RWPE1 (cell line): ENCODE measurements at regions not wholly inside any gene's neighbourhood (a gene's known extent, or its start where the extent isn't known, plus 50 kb on each side); places are given as distances from the start of the nearest gene placed in this dataset.

Experiments
- CTCF ChIA-PET: fragments of 350-600 bp; sonication (Branson Sonifier 250); formaldehyde crosslinking; extraction: SDS; loops from one replicate; lab custom pipeline; 2021; lab: Yijun Ruan, JAX
- POLR2A ChIA-PET: fragments of 400-600 bp; formaldehyde crosslinking; extraction: SDS; loops from one replicate; lab custom pipeline; 2020; ENCODE audit warnings: antibody characterized with exemption; ENCODE audit not compliant: low non-redundant PET; lab: Yijun Ruan, JAX
- DNase-seq: peaks from one replicate; pipeline ENCODE4 v3.0.0; 2012; ENCODE audit warnings: low spot score
- H3K27ac ChIP-seq: fragments of 450-650 bp; 2 replicates; pipeline ENCODE4 v1.5.1; 2017
- TF ChIP-seq, protein P1 (sequence below): fragments of 450-650 bp; conservative IDR thresholded peaks from 2 replicates; pipeline ENCODE4 v1.5.1; 2017; ENCODE audit warnings: low read depth, mild to moderate bottlenecking

DNA sequence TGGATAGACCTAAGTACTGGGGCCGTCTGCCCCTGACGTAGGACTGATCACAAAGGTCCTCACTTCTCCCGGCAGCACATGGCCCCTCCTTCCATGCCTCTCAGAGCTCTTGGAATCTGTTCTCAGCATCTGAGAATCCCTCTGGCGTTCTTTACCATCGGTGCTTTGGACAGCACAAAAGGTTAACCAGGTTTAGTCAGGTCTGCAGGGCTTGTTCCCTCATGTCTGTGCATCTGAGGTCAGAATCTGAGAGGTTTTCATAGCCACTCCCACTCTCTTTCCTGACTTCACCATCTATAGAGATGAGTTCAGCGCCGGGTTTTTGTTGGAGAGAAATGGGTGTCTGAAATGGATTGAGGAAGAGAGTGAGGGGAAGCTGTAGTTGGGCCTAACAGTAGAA is 130.0 kb upstream of the ARHGAP5 start:
- TF ChIP-seq, protein P1, sequence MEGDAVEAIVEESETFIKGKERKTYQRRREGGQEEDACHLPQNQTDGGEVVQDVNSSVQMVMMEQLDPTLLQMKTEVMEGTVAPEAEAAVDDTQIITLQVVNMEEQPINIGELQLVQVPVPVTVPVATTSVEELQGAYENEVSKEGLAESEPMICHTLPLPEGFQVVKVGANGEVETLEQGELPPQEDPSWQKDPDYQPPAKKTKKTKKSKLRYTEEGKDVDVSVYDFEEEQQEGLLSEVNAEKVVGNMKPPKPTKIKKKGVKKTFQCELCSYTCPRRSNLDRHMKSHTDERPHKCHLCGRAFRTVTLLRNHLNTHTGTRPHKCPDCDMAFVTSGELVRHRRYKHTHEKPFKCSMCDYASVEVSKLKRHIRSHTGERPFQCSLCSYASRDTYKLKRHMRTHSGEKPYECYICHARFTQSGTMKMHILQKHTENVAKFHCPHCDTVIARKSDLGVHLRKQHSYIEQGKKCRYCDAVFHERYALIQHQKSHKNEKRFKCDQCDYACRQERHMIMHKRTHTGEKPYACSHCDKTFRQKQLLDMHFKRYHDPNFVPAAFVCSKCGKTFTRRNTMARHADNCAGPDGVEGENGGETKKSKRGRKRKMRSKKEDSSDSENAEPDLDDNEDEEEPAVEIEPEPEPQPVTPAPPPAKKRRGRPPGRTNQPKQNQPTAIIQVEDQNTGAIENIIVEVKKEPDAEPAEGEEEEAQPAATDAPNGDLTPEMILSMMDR: no peak
- ChIA-PET CTCF (no interaction called here), POLR2A (no interaction called here)
- H3K27ac ChIP-seq: peak overlapping the region; percentile 77
- DNase-seq: peak; percentile 61

DNA sequence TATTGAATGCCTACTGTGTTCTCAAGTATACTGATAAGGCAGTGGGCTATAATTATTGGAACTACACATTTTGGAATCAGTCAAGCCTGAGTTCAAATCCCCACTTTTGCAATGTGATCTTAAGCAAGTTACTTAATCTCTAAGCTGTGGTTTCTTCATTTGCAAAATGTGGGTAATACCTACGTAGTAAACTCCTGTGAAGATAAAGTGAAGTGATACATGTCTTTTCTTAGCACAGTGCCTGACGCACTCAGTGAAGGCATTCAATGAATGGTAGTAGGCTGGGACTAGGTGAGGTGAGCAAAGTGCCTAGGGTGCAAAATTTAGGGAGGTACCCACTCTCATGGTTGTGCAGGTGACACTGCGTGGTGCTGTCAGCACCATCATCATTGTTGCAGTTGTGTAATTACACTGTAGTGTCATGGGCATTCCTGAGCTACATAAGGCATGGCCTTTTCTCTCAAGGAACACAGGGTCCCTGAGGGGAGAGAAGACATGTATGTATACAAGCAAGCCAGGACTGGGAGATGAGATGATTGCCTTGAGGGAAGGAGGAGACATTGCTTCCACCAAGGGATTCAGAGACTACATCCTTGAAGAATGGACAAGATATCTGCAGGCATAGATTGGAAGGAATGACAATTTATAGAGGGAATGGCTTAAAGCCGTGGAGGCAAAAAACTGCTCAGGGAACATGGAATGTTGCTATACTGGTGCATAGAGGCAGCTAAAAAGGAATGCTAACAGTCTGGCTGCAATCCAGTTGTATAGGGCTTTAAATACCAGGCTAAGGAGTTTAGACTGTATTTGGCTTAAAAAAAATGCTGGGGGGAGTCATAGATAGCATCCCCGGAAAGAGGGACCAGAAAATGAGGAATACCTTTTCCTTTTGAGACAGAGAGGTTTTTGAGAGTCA is 129.2 kb upstream of the ARHGAP5 start:
- TF ChIP-seq, protein P1: no peak
- ChIA-PET POLR2A (no interaction called here), CTCF (no interaction called here)
- no peak for DNase-seq
- H3K27ac ChIP-seq: no peak overlapping the region

DNA sequence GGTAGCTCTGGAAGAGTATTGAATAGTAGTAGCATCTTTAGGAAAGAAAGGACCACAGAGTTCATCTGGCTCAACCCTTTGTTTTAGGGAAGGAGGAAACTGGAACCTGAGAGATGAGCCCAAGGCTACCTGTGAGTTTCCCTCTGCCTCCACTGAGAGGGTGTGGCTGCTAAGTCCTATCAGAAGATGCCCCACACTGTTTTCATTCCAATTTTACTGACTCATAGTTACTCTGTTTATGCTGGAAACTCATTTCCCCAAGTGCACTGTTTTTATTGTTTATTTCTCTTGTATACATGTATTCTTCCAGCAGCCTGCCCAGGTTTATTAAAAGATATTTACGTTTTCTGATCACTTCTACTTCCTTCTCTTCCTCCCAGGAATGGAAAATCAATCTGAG is 127.4 kb upstream of the ARHGAP5 start:
- TF ChIP-seq, protein P1: no peak
- CTCF ChIA-PET: no interaction called here
- DNase-seq: peak; percentile 80
- H3K27ac ChIP-seq: no peak overlapping the region
- POLR2A ChIA-PET: no interaction called here

DNA sequence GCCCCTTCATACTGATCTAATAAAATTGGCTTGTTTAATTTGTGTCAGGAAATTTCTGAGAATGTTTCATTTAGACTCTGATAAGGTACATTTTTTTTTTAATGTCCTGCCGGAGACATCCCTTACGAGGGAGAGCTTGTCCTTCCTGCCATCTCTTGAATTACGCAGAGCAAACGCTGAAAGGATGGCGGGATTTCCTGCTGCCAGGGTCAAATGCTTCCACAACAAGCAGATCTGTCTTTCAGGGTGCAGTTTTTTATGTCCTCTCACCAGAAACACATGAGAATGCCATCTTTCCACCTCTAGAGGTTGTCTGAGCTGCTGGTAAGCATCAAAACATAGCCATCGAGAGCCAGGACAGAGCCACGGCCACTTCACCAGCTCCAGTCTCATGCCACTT is 126.8 kb upstream of the ARHGAP5 start:
- ChIA-PET POLR2A (no interaction called here), CTCF (interaction anchor here (0.6 kb wide), 1 partner anchor 1733 kb away, joined by 4 read pairs; no protein-coding TSS in a partner anchor)
- peak overlapping the region; percentile 53 for H3K27ac ChIP-seq
- TF ChIP-seq, protein P1: no peak
- no peak for DNase-seq

DNA sequence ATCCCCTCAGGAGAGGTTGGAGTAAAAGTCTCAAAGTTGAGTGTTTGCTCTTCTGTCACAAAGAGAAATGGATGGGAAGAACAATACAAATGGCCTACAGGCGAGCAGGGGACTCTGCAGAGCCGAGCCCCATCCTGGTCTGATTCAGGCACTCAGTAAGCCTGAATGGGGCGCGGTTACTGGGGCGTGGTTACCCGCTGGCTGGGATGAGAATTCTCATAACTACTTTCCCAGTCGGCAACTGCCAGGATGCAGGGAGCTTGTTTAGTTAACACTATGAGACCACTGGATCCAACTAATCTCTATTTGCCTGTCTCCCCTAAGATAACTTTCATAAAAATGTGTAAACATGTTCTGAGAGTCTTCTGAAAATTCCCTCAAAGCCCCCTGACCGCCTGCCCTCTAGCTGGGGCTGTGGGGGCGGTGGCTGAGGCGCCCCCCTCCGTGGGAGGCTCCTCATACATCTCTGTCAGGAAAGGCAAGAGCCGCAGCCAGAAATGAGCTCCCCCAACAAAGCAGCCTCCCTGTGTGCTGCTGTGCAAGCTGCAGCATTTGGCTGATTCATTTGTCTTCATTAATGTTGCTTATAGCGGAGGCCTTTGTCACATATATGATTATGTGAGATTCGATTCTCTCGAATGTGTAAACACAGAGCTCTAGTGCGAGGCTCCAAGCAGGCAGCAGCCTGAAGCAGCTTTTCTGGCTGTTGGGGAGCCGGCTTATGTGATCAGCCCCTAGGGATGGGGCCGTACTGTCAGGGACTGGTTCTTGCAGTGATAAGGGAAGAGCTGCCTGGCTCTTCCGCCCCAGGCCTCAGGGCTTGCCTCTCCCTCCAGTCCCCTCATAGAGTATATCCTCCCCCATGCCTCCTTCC is 126.1 kb upstream of the ARHGAP5 start:
- peak overlapping the region; percentile 53 for H3K27ac ChIP-seq
- ChIA-PET POLR2A (no interaction called here), CTCF (interaction anchor here (0.6 kb wide), 2 partner anchors 170 to 1732 kb away, joined by 3 to 4 read pairs; no protein-coding TSS in a partner anchor)
- TF ChIP-seq, protein P1: no peak
- DNase-seq: peak; percentile 79

DNA sequence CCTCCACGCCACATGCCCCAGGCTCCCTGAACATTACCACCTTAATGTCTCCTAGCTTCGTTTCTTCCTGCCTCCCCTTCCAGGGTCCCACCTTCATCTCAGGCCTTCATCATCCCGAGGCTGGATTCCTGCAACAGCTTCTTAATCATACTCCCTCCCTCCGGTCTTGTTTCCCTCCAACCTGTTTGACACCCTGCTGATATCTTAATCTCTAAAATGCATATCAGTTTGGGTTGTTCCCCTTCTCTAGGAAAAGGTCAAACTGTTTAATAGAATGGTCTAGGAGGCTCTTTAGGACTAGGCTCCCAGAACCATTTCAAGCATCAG is 125.5 kb upstream of the ARHGAP5 start:
- ChIA-PET CTCF (no interaction called here), POLR2A (no interaction called here)
- DNase-seq: no peak
- TF ChIP-seq, protein P1: no peak
- H3K27ac ChIP-seq: no peak overlapping the region
